OCI-M2 (cell line): ENCODE measurements at regions not wholly inside any gene's neighbourhood (a gene's known extent, or its start where the extent isn't known, plus 50 kb on each side); places are given as distances from the start of the nearest gene placed in this dataset.
"Not testable (repeated sequence)": the region's sequence is repeated elsewhere in the genome, so short reads cannot be mapped to it uniquely, and the experiment has no call there.

ENCODE experiments used
- DNase-seq: peaks from one replicate; lab custom pipeline; 2025; ENCODE audit not compliant: unreplicated experiment; lab: John Stamatoyannopoulos, UW

GRCh38 chr7:51639661-51640334 is 323.2 kb upstream of the COBL start:
- no peak for DNase-seq

GRCh38 chr7:51636503-51636902 is 319.9 kb upstream of the COBL start:
- DNase-seq = no peak

- DNase-seq = no peak
These were observed 319.2 kb upstream of the COBL start for GRCh38 chr7:51635775-51636174.

- DNase-seq = no peak
These were observed 317.9 kb upstream of the COBL start for GRCh38 chr7:51634538-51634937.

- DNase-seq = no peak
These were observed 317.4 kb upstream of the COBL start for GRCh38 chr7:51634025-51634424.

GRCh38 chr7:51633596-51633995 is 317.0 kb upstream of the COBL start:
- DNase-seq = no peak

GRCh38 chr7:51633006-51633405 is 316.4 kb upstream of the COBL start:
- DNase-seq = no peak

GRCh38 chr7:51630933-51631332 is 314.3 kb upstream of the COBL start:
- DNase-seq = no peak

- DNase-seq = no peak
These were observed 312.6 kb upstream of the COBL start for GRCh38 chr7:51629206-51629605.

GRCh38 chr7:51621956-51622355 is 305.3 kb upstream of the COBL start:
- DNase-seq = no peak

- no peak for DNase-seq
These were observed 304.1 kb upstream of the COBL start for GRCh38 chr7:51620706-51621105.

GRCh38 chr7:51619880-51620279 is 303.3 kb upstream of the COBL start:
- no peak for DNase-seq

GRCh38 chr7:51617686-51618085 is 301.1 kb upstream of the COBL start:
- DNase-seq = no peak

GRCh38 chr7:51613911-51614357 is 297.3 kb upstream of the COBL start:
- DNase-seq = no peak

GRCh38 chr7:51611937-51612336 is 295.3 kb upstream of the COBL start:
- DNase-seq = no peak

GRCh38 chr7:51607447-51607846 is 290.8 kb upstream of the COBL start:
- no peak for DNase-seq

GRCh38 chr7:51606601-51607154 is 290.1 kb upstream of the COBL start:
- DNase-seq = no peak

- no peak for DNase-seq
These were observed 285.8 kb upstream of the COBL start for GRCh38 chr7:51602376-51602775.

- no peak for DNase-seq
These were observed 284.9 kb upstream of the COBL start for GRCh38 chr7:51601461-51601860.

- not testable (repeated sequence) for DNase-seq
These were observed 283.3 kb upstream of the COBL start for GRCh38 chr7:51599935-51600334.

- DNase-seq = no peak
These were observed 277.0 kb upstream of the COBL start for GRCh38 chr7:51593628-51594027.

- DNase-seq = no peak
These were observed 276.4 kb upstream of the COBL start for GRCh38 chr7:51592842-51593599.
